Subcutaneous abdominal adipose tissue (tissue), 5 donors: ENCODE measurements at regions not wholly inside any gene's neighbourhood (a gene's known extent, or its start where the extent isn't known, plus 50 kb on each side); places are given as distances from the start of the nearest gene placed in this dataset.
"Not testable (repeated sequence)": the region's sequence is repeated elsewhere in the genome, so short reads cannot be mapped to it uniquely, and the experiment has no call there.

Experiments used
- H3K27ac ChIP-seq: one replicate; pipeline ENCODE4 v1.7.0; 2013; ENCODE audit warnings: low read depth, mild to moderate bottlenecking, inconsistent platforms, low read length, moderate library complexity
- H3K27me3 ChIP-seq, 5 donors: one replicate each; pipeline ENCODE4 v1.7.0; 2013; ENCODE audit warnings: low read length in 5 of 5, inconsistent platforms in 1 of 5; ENCODE audit not compliant: control insufficient read depth in 5 of 5, insufficient read depth in 4 of 5
- H3K36me3 ChIP-seq, 5 donors: one replicate each; pipeline ENCODE4 v1.7.0; 2013; ENCODE audit warnings: low read length in 5 of 5; ENCODE audit not compliant: control insufficient read depth in 5 of 5, insufficient read depth in 5 of 5
- H3K4me1 ChIP-seq, 5 donors: one replicate each; pipeline ENCODE4 v1.7.0; 2013; ENCODE audit warnings: low read length in 5 of 5, mild to moderate bottlenecking in 3 of 5, moderate library complexity in 1 of 5; ENCODE audit not compliant: control insufficient read depth in 5 of 5, insufficient read depth in 5 of 5
- H3K4me3 ChIP-seq, 5 donors: one replicate each; pipeline ENCODE4 v1.7.0; 2013; ENCODE audit warnings: low read length in 5 of 5, low read depth in 1 of 5
- H3K9ac ChIP-seq, 5 donors: one replicate each; pipeline ENCODE4 v1.7.0; 2013; ENCODE audit warnings: low read length in 5 of 5, mild to moderate bottlenecking in 4 of 5, moderate library complexity in 3 of 5
- H3K9me3 ChIP-seq, 5 donors: one replicate each; pipeline ENCODE4 v1.7.0; 2013; ENCODE audit warnings: low read length in 5 of 5; ENCODE audit not compliant: control insufficient read depth in 5 of 5
- donor health status: healthy.
- donor health status: healthy.
- donor health status: healthy.
- donor health status: healthy.
- donor health status: healthy.

DNA sequence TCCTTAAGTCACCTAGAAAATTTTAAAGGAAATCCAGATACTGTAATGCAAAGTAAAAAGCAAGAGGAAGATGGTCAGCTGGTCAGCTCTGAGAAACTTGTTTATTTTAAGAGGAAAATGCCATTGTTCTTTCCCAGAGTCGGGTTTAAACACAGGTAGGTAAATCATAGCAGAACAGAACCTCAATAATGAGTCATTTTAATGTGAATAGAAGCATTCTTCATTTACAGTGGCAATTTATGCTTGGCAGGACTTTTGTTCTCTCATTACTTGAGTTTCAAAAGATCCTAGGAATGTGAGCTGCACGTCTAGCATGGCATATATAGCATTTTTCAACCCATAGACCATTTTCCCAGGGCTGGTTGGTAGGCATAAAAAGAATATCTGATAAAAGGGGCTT, 132.3 kb downstream of the LIG4 start:
- Histone ChIP-seq H3K4me3 (no peak overlapping the region), H3K27ac (no peak overlapping the region), H3K9me3 (peaks cover 0 to 6% (median 0%) of the 10 kb centered on the region in 5 donors), H3K36me3 (no peaks in the 10 kb centered on the region), H3K4me1 (no peaks in the 10 kb centered on the region), H3K27me3 (no peaks in the 10 kb centered on the region), H3K9ac (no peak overlapping the region)

DNA sequence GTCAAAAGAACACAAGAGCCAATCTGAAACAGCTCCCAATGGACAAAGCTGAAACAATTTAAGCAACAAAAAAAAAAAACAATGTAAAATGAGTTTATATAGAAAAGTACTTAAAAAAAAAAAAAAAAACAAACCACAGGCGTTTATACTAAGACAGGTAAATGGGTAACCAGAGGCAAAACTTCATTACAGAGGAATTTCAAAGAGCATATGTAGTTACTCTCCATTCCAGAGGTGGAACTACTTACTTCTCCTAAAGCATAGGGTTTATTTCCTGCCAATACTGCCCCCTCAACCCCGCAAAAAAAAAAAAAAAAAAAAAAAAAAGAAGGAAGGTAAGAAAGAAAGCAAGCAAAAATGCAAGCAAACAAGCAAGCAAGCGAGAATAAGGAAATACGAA, 132.9 kb downstream of the LIG4 start:
- H3K27me3 ChIP-seq: no peaks in the 10 kb centered on the region

DNA sequence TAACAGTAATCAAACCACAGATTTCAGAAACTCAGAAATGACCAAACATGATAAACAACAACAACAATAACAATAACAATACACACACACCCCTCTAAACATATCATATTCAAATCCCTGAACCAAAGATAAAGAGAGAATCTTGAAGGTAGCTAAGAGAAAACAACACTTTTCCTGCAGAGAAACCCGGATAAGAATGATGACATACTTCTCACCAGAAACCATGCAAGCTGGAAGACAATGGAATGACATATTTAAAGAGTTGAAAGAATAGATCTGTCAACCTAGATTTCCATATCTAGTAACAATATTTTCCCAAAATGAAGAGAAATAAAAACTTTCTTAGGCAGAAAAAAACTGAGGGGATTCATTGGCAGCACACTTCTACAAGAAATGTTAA, 138.1 kb downstream of the LIG4 start:
- H3K4me1 ChIP-seq: no peaks in the 10 kb centered on the region
- peaks cover 0 to 18% (median 10%) of the 10 kb centered on the region in 5 donors for H3K9me3 ChIP-seq
- no peak overlapping the region for H3K27ac ChIP-seq
- H3K4me3 ChIP-seq: no peak overlapping the region
- H3K9ac ChIP-seq: no peak overlapping the region
- no peaks in the 10 kb centered on the region for H3K27me3 ChIP-seq
- H3K36me3 ChIP-seq: no peaks in the 10 kb centered on the region

More for the DNA sequence above, 132.9 kb downstream of the LIG4 start:
- H3K4me3 ChIP-seq: no peak overlapping the region
- H3K36me3 ChIP-seq: no peaks in the 10 kb centered on the region
- no peaks in the 10 kb centered on the region for H3K4me1 ChIP-seq
- peaks cover 0 to 6% (median 0%) of the 10 kb centered on the region in 5 donors for H3K9me3 ChIP-seq
- H3K27ac ChIP-seq: no peak overlapping the region
- H3K9ac ChIP-seq: no peak overlapping the region

DNA sequence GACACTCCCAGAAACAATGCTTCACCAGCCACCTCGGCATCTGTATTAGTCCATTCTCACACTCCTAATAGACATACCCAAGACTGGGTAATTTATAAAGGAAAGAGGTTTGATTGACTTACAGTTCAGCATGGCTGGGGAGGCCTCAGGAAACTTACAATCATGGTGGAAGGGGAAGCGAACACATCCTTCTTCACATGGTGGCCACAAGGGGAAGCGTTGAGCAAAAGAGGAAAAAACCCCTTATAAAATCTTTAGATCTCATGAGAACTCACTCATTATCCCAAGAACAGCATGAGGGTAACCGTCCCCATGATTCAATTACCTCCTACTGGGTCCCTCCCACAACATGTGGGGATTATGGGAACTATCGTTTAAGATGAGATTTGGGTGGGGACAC, 140.9 kb downstream of the LIG4 start:
- not testable (repeated sequence) for H3K27me3 ChIP-seq, H3K27ac ChIP-seq, H3K9ac ChIP-seq, H3K4me1 ChIP-seq, H3K4me3 ChIP-seq, H3K36me3 ChIP-seq
- H3K9me3 ChIP-seq: peaks cover 0 to 23% (median 10%) of the 10 kb centered on the region in 5 donors

DNA sequence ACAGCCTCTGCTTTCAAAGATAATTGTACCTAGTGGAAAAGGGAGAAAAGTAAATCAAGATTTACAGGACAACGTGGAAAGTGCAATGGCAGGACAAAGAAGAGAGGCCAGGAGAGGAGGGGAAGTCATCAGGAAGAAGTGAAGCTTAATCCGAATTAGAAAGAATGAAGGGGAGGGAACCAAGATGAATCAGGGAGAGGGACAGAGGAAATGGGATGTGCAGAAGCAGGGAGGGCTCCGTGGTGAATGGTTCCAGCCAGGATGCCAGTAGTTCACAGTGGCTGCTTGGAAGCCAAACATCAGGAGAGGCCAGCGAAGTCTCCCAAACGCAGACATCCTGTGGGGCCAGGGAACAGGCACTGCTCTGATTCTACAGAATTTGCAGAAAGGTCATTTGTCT, 144.4 kb downstream of the LIG4 start:
- H3K9me3 ChIP-seq: peaks cover 0 to 23% (median 6%) of the 10 kb centered on the region in 5 donors
- H3K4me3 ChIP-seq: no peak overlapping the region

DNA sequence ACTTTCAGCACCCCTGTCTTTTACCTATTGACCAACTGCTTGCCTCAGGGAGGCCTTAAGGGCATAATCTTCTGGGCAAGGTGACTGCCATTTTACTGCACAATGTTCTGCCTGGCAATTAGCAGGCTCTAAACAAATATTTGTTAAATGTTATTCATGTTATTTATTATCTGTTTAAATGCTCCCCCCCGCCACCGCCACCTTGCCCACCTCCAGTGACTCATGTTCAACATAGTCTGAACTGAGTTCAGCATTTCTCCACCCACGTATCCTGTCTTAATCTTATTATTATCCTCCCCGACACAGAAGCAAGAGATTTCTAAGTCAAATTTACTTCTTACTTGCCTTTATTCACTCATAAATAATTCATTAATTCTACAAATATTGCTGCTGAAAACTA, 144.8 kb downstream of the LIG4 start:
- H3K4me1 ChIP-seq: no peaks in the 10 kb centered on the region
- H3K9me3 ChIP-seq: peaks cover 0 to 23% (median 5%) of the 10 kb centered on the region in 5 donors
- H3K9ac ChIP-seq: no peak overlapping the region
- no peaks in the 10 kb centered on the region for H3K36me3 ChIP-seq
- H3K4me3 ChIP-seq: no peak overlapping the region
- no peaks in the 10 kb centered on the region for H3K27me3 ChIP-seq
- no peak overlapping the region for H3K27ac ChIP-seq

More for the DNA sequence above, 144.4 kb downstream of the LIG4 start:
- no peaks in the 10 kb centered on the region for H3K4me1 ChIP-seq
- H3K9ac ChIP-seq: no peak overlapping the region
- no peak overlapping the region for H3K27ac ChIP-seq
- H3K36me3 ChIP-seq: no peaks in the 10 kb centered on the region
- no peaks in the 10 kb centered on the region for H3K27me3 ChIP-seq

DNA sequence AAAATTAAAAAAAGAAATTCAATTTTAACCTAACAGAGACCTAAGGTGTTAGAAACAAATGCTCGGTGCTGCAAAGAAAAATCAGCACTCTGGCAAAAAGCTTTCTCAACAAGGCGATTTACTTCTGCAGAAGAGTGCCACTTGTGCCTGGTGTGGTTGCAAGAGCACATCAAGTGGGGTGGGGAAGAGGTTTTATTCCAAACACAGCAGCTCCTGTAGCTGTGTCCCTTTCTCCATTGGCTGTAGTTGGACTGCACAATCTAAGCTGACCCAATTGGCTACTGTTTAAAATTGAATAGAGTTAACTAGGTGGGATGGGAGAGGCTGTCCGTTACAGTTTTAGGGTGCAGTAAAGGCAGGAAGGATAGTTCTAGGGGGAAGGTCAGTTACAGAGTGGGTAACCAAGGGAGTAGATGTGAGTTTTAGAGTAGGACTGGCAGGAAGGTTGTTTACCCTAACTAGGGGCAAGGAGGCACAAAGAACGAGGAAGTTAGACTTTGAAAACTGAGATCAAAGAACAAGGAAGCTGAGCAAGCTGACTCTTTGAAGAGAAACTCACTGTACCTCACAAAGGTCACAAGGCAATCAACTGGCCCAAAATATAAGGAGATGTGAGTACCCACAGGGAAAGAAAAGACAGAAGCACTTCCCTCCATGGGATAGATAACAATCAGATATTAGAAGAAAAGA, 145.7 kb downstream of the LIG4 start:
- no peaks in the 10 kb centered on the region for H3K27me3 ChIP-seq
- no peak overlapping the region for H3K4me3 ChIP-seq
- no peak overlapping the region for H3K27ac ChIP-seq
- no peaks in the 10 kb centered on the region for H3K36me3 ChIP-seq
- H3K9me3 ChIP-seq: peaks cover 0 to 23% (median 5%) of the 10 kb centered on the region in 5 donors
- no peaks in the 10 kb centered on the region for H3K4me1 ChIP-seq
- no peak overlapping the region for H3K9ac ChIP-seq

DNA sequence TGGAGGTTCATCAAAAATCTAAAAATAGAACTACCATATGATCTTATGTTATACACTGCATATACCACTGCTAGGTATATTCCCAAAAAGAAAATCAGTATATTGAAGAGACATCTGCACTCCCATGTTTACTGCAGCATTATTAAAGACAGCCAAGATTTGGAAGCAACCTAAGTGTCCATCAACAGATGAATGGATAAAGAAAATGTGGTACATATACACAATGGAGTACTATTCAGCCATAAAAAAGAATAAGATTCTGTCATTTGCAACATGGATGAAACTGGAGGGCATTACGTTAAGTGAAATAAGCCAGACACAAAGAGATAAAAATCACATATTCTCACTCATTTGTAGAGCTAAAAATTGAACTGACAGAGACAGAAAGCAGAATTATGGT, 151.0 kb downstream of the LIG4 start:
- not testable (repeated sequence) for H3K27me3 ChIP-seq, H3K4me1 ChIP-seq
- H3K9me3 ChIP-seq: peaks cover 0 to 13% (median 8%) of the 10 kb centered on the region in 5 donors

DNA sequence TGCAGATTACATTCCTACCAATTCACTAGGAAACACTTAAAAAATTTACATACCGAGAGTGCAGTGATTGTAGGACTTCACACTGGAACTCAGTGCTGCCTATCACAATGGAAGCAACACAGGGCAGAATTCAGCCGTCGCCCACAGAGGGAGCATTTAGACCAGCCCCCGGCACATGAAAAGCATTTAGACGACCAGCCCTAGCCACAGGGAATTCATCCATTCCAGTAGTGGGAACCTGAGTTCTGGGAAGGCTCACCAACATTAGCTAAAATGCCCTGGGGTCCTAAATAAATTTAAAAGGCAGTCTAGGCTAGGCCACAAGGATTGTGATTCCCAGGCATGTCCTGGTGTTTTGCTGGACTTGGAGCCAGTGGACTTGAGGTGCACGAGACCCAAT, 155.2 kb downstream of the LIG4 start:
- Histone ChIP-seq H3K27ac (no peak overlapping the region), H3K9ac (no peak overlapping the region), H3K27me3 (no peaks in the 10 kb centered on the region), H3K4me1 (no peaks in the 10 kb centered on the region), H3K36me3 (no peaks in the 10 kb centered on the region), H3K9me3 (peaks cover 0 to 7% (median 5%) of the 10 kb centered on the region in 5 donors), H3K4me3 (no peak overlapping the region)

More for the DNA sequence above, 151.0 kb downstream of the LIG4 start:
- not testable (repeated sequence) for H3K27ac ChIP-seq, H3K36me3 ChIP-seq, H3K4me3 ChIP-seq, H3K9ac ChIP-seq

DNA sequence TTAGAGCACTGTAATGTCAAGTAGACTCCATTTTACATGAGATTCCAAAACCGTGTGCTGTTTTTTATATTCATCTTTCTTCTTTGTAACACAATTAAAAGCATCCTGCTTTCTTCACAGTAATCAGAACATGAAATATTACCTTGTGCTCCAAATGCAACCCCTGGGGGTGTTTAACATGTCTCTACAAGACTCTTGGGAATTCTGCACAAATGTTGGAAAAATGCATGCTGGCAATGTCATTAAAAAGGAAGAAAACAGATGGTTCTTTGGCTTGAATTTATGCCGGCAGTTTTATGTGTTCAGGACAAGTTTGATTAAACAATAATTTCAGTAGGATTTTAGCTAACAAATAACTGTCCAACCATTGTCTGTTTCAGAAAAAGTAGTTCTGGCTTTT, 159.1 kb downstream of the LIG4 start:
- peaks cover 0 to 2% (median 0%) of the 10 kb centered on the region in 5 donors for H3K9me3 ChIP-seq
- H3K4me3 ChIP-seq: no peak overlapping the region
- H3K9ac ChIP-seq: no peak overlapping the region
- no peaks in the 10 kb centered on the region for H3K36me3 ChIP-seq
- no peak overlapping the region for H3K27ac ChIP-seq
- no peaks in the 10 kb centered on the region for H3K27me3 ChIP-seq
- H3K4me1 ChIP-seq: no peaks in the 10 kb centered on the region
